K562 (cell line): ENCODE measurements at regions not wholly inside any gene's neighbourhood (a gene's known extent, or its start where the extent isn't known, plus 50 kb on each side); places are given as distances from the start of the nearest gene placed in this dataset.
"Not testable (repeated sequence)": the region's sequence is repeated elsewhere in the genome, so short reads cannot be mapped to it uniquely, and the experiment has no call there.

Experiments
- CCAR2 ChIP-seq: fragments of 200-400 bp; formaldehyde crosslinking; IDR thresholded peaks from 2 replicates; pipeline ENCODE4 v1.6.1; 2017; ENCODE audit warnings: mild to moderate bottlenecking, low read depth, low read length
- CTCF ChIP-seq, 3 experiments: IDR thresholded peaks in 2 of 3; conservative IDR thresholded peaks in 1 of 3; 2 replicates each; pipeline ENCODE4 v1.5.1; 2011 to 2012; ENCODE audit warnings: low read length in 3 of 3, mild to moderate bottlenecking in 3 of 3, control low read depth in 2 of 3, improper control_type of control experiment in 1 of 3, inconsistent platforms in 1 of 3, low read depth in 1 of 3, mixed read lengths in 1 of 3, moderate library complexity in 1 of 3; ENCODE audit not compliant: insufficient read depth in 2 of 3
- ELK1 ChIP-seq: sonication (generic); formaldehyde crosslinking; IDR thresholded peaks from 2 replicates; pipeline ENCODE4 v1.8.1; 2022; ENCODE audit warnings: missing genetic modification reagents
- EP300 ChIP-seq: IDR thresholded peaks from 2 replicates; pipeline ENCODE4 v1.6.1; 2012; ENCODE audit warnings: low read length, improper control_type of control experiment
- MYC ChIP-seq, 2 experiments: fragments of 250-450 bp in 1 of 2; sonication (Bioruptor Pico) in 1 of 2; IDR thresholded peaks; 2 replicates each; pipeline versions ENCODE4 v1.5.1 to v1.6.1; 2012 to 2021; ENCODE audit warnings: low read depth in 2 of 2, borderline replicate concordance in 1 of 2, improper control_type of control experiment in 1 of 2, low read length in 1 of 2, mild to moderate bottlenecking in 1 of 2, moderate library complexity in 1 of 2
- NRF1 ChIP-seq, 2 experiments: fragments of 450-650 bp; IDR thresholded peaks in 1 of 2; conservative IDR thresholded peaks in 1 of 2; 2 replicates each; pipeline ENCODE4 v1.6.1; 2014; ENCODE audit warnings: mild to moderate bottlenecking in 2 of 2
- PBX2 ChIP-seq, 2 experiments: IDR thresholded peaks in 1 of 2; conservative IDR thresholded peaks in 1 of 2; 2 replicates each; pipeline ENCODE4 v1.6.1; 2016; ENCODE audit warnings: low read depth in 2 of 2, mild to moderate bottlenecking in 1 of 2, missing compliant biosample characterization in 1 of 2, missing genetic modification characterization in 1 of 2, moderate library complexity in 1 of 2
- POLR2AphosphoS5 ChIP-seq: IDR thresholded peaks from 2 replicates; pipeline ENCODE4 v1.6.1; 2011; ENCODE audit warnings: mild to moderate bottlenecking, low read depth, low read length, moderate library complexity; ENCODE audit not compliant: control insufficient read depth, insufficient read depth
- TAF1 ChIP-seq: IDR thresholded peaks from 2 replicates; pipeline ENCODE4 v1.6.1; 2011; ENCODE audit warnings: mild to moderate bottlenecking, low read length, moderate library complexity; ENCODE audit not compliant: insufficient read depth, control insufficient read depth, severe bottlenecking; ENCODE audit errors: extremely low read depth
- THRB ChIP-seq: fragments of 450-650 bp; formaldehyde crosslinking; conservative IDR thresholded peaks from 2 replicates; pipeline ENCODE4 v1.4.0; 2022; ENCODE audit warnings: mild to moderate bottlenecking, missing genetic modification characterization
- TF ChIP-seq, protein P1 (sequence below): fragments of 450-650 bp; IDR thresholded peaks from 2 replicates; pipeline ENCODE4 v1.6.1; 2016; ENCODE audit warnings: antibody characterized with exemption
- TF ChIP-seq, protein P2 (sequence below): fragments of 450-650 bp; formaldehyde crosslinking; IDR thresholded peaks from 2 replicates; pipeline ENCODE4 v1.4.0; 2022; ENCODE audit warnings: missing genetic modification characterization

GRCh38 chrY:10999715-11000114, 1472.0 kb downstream of the TSPY10 start:
- not testable (repeated sequence) for TF ChIP-seq THRB (CRISPR knock-in tag); NRF1 (conservative IDR thresholded peaks at IDR 0.05 in 1 of 2, IDR thresholded peaks at IDR 0.05 in 1 of 2); ELK1 (CRISPR knock-in tag); POLR2AphosphoS5; CTCF (IDR thresholded peaks at IDR 0.05 in 2 of 3, conservative IDR thresholded peaks at IDR 0.05 in 1 of 3; ENCODE audit: insufficient read depth in 2 of 3, low read depth in 1 of 3, low read length in 3 of 3); PBX2 (CRISPR knock-in tag; IDR thresholded peaks at IDR 0.05; ENCODE audit: low read depth); PBX2 (tag; conservative IDR thresholded peaks at IDR 0.05; ENCODE audit: low read depth); TAF1; CCAR2; EP300; MYC (IDR thresholded peaks at IDR 0.05; ENCODE audit: low read depth, low read length); MYC (CRISPR knock-in tag; IDR thresholded peaks at IDR 0.05; ENCODE audit: borderline replicate concordance, low read depth)
- TF ChIP-seq, protein P1, sequence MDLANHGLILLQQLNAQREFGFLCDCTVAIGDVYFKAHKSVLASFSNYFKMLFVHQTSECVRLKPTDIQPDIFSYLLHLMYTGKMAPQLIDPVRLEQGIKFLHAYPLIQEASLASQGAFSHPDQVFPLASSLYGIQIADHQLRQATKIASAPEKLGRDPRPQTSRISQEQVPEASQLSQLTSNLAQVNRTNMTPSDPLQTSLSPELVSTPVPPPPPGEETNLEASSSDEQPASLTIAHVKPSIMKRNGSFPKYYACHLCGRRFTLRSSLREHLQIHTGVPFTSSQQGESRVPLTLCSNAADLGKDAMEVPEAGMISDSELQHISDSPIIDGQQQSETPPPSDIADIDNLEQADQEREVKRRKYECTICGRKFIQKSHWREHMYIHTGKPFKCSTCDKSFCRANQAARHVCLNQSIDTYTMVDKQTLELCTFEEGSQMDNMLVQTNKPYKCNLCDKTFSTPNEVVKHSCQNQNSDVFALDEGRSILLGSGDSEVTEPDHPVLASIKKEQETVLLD, result not testable (repeated sequence)
- TF ChIP-seq, protein P2, sequence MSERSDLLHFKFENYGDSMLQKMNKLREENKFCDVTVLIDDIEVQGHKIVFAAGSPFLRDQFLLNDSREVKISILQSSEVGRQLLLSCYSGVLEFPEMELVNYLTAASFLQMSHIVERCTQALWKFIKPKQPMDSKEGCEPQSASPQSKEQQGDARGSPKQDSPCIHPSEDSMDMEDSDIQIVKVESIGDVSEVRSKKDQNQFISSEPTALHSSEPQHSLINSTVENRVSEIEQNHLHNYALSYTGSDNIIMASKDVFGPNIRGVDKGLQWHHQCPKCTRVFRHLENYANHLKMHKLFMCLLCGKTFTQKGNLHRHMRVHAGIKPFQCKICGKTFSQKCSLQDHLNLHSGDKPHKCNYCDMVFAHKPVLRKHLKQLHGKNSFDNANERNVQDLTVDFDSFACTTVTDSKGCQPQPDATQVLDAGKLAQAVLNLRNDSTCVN, result not testable (repeated sequence)
